CD4-positive, CD25-positive, alpha-beta regulatory T cell (primary cell): ENCODE measurements at regions not wholly inside any gene's neighbourhood (a gene's known extent, or its start where the extent isn't known, plus 50 kb on each side); places are given as distances from the start of the nearest gene placed in this dataset.

ENCODE experiments used
- ATAC-seq, 2 donors: fragments of 150-1000 bp; cut with Tn5 transposase; one replicate each; pipeline ENCODE4 v1.10.0; 2021; ENCODE audit warnings: low read depth in 2 of 2, moderate number of reproducible peaks in 2 of 2, moderate library complexity in 1 of 2
- DNase-seq, 3 donors: peaks; one replicate each; pipeline versions ENCODE4 v3.0.0 to v3.0.0-alpha.2; 2012 to 2022; ENCODE audit warnings: mixed read lengths in 1 of 3
- H3K27ac ChIP-seq: one replicate; pipeline ENCODE4 v1.7.0; 2013; ENCODE audit warnings: mild to moderate bottlenecking, low read length; ENCODE audit not compliant: insufficient read depth, poor library complexity, severe bottlenecking
- H3K27me3 ChIP-seq: one replicate; pipeline ENCODE4 v1.7.0; 2013; ENCODE audit warnings: low read length; ENCODE audit not compliant: control insufficient read depth, insufficient read depth
- H3K36me3 ChIP-seq: one replicate; pipeline ENCODE4 v1.7.0; 2013; ENCODE audit warnings: mild to moderate bottlenecking, low read length, moderate library complexity; ENCODE audit not compliant: control insufficient read depth, insufficient read depth
- H3K4me1 ChIP-seq: 2 replicates; pipeline ENCODE4 v1.7.0; 2013; ENCODE audit warnings: mild to moderate bottlenecking, low read length; ENCODE audit not compliant: insufficient read depth, control insufficient read depth, poor library complexity, severe bottlenecking
- H3K4me3 ChIP-seq: one replicate; pipeline ENCODE4 v1.7.0; 2013; ENCODE audit warnings: low read depth, mild to moderate bottlenecking, low read length, moderate library complexity
- H3K9me3 ChIP-seq, 2 experiments: 1 replicate in 1 of 2; 2 replicates in 1 of 2; pipeline ENCODE4 v1.7.0; 2013; ENCODE audit warnings: low read length in 2 of 2, mild to moderate bottlenecking in 1 of 2, moderate library complexity in 1 of 2; ENCODE audit not compliant: control insufficient read depth in 2 of 2
- H3K27ac Mint-ChIP-seq, 3 donors: one replicate each; pipeline ENCODE4 v1.8.0; 2020 to 2022; ENCODE audit warnings: mild to moderate bottlenecking in 3 of 3, mixed read lengths in 3 of 3, moderate library complexity in 2 of 3
- H3K27me3 Mint-ChIP-seq: one replicate; pipeline ENCODE4 v1.8.0; 2022; ENCODE audit warnings: mild to moderate bottlenecking, mixed read lengths
- H3K36me3 Mint-ChIP-seq: one replicate; pipeline ENCODE4 v1.8.0; 2020; ENCODE audit warnings: mixed read lengths
- H3K4me1 Mint-ChIP-seq, 4 donors: one replicate each; pipeline ENCODE4 v1.8.0; 2020 to 2022; ENCODE audit warnings: mixed read lengths in 4 of 4, mild to moderate bottlenecking in 1 of 4
- H3K4me3 Mint-ChIP-seq, 4 donors: one replicate each; pipeline ENCODE4 v1.8.0; 2020 to 2022; ENCODE audit warnings: mild to moderate bottlenecking in 4 of 4, mixed read lengths in 4 of 4, moderate library complexity in 3 of 4
- H3K9me3 Mint-ChIP-seq, 7 donors: one replicate each; pipeline ENCODE4 v1.8.0; 2020 to 2022; ENCODE audit warnings: mixed read lengths in 7 of 7, mild to moderate bottlenecking in 3 of 7, moderate library complexity in 2 of 7

DNA sequence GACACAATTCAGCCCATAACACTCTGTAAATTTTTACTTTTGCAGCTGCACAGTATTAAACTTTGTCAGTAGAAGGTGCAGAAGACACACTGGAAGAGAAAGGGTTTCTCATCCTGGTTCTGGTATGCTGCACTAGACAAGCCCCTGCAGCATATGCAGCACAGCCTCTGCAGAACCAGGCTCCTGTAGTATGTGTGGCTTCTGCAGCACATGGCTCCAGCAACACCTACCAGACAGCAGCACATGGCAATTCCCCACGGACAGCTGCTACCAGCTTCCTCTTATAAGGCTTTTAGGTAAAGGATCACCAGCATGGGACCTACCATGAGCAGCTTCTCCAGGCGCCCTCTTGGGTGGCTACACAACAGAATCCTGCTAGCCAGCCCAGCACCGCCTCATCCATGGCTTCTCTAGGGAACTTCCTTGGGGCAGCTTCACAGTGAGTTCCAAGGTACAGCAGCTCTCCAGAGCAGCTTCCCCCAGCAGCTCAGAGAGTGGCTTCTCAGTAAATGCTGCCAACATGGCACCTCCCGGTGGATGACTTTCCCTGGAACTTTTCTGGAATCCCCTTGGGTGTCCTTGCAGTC is 534.4 kb upstream of the CXADR start:
- no peaks in the 10 kb centered on the region for H3K4me1 Mint-ChIP-seq
- H3K27ac Mint-ChIP-seq: no peak overlapping the region
- no peaks in the 10 kb centered on the region for H3K27me3 Mint-ChIP-seq
- no peaks in the 10 kb centered on the region for H3K36me3 ChIP-seq
- H3K27me3 ChIP-seq: no peaks in the 10 kb centered on the region
- no peak overlapping the region for H3K27ac ChIP-seq
- peaks cover 0 to under 1% of the 10 kb centered on the region in 2 experiments for H3K9me3 ChIP-seq
- no peaks in the 10 kb centered on the region for H3K36me3 Mint-ChIP-seq
- no peak for ATAC-seq
- H3K4me3 Mint-ChIP-seq: no peak overlapping the region
- peaks cover 0 to 11% (median 4%) of the 10 kb centered on the region in 7 donors for H3K9me3 Mint-ChIP-seq
- no peak overlapping the region for H3K4me3 ChIP-seq
- no peak for DNase-seq
- no peaks in the 10 kb centered on the region for H3K4me1 ChIP-seq

DNA sequence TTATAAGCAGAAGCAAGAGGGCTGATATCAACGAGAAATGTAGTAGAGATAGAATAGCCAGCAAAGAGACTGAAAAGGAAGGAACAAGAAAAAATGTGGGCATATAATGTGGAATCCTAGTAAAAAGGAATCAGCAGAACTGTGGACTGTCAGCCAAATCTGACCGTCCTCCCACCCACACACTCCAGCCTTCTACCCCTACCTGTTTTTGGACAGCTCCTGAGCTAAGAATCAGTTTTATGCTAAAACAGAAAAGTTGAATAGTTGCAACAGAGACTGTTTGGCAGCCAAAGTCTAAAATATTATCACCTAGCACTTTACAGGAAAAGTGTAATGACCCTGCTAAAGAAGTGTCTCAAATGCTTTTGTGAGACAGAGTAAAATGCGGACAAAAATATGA is 533.3 kb upstream of the CXADR start:
- Histone ChIP-seq H3K27me3 (no peaks in the 10 kb centered on the region), H3K9me3 (no peaks in the 10 kb centered on the region), H3K36me3 (no peaks in the 10 kb centered on the region), H3K27ac (no peak overlapping the region), H3K4me1 (no peaks in the 10 kb centered on the region), H3K4me3 (no peak overlapping the region)
- no peak overlapping the region for H3K27ac Mint-ChIP-seq
- H3K36me3 Mint-ChIP-seq: no peaks in the 10 kb centered on the region
- no peak overlapping the region for H3K4me3 Mint-ChIP-seq
- no peak for ATAC-seq
- no peaks in the 10 kb centered on the region for H3K4me1 Mint-ChIP-seq
- no peaks in the 10 kb centered on the region for H3K27me3 Mint-ChIP-seq
- peaks cover 0 to 14% (median 6%) of the 10 kb centered on the region in 7 donors for H3K9me3 Mint-ChIP-seq
- DNase-seq: no peak

DNA sequence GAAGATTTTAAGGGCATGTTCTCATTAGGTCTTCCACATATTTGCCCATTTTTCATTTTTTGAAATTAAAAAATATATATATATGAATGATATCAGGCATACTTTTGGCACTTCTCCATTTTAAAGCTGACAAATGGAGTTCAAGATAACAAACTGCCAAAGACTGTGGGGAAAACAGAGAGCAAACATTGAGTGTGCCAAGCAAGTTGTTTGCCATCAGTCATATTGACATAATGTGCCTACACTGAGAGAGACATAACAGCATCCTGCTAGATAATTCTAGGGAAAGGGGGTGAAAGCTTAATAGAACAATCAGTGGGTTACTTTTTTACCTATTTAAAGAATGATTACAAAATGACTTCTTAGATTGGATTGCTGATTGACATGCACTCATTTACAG is 529.4 kb upstream of the CXADR start:
- ATAC-seq (no peak), DNase-seq (no peak)
- Mint-ChIP-seq H3K36me3 (no peaks in the 10 kb centered on the region), H3K27me3 (no peaks in the 10 kb centered on the region), H3K9me3 (peaks cover 0 to 20% (median 8%) of the 10 kb centered on the region in 7 donors), H3K4me1 (no peaks in the 10 kb centered on the region), H3K27ac (no peak overlapping the region), H3K4me3 (no peak overlapping the region)
- Histone ChIP-seq H3K27me3 (no peaks in the 10 kb centered on the region), H3K27ac (no peak overlapping the region), H3K4me3 (no peak overlapping the region), H3K4me1 (no peaks in the 10 kb centered on the region), H3K9me3 (no peaks in the 10 kb centered on the region), H3K36me3 (no peaks in the 10 kb centered on the region)

DNA sequence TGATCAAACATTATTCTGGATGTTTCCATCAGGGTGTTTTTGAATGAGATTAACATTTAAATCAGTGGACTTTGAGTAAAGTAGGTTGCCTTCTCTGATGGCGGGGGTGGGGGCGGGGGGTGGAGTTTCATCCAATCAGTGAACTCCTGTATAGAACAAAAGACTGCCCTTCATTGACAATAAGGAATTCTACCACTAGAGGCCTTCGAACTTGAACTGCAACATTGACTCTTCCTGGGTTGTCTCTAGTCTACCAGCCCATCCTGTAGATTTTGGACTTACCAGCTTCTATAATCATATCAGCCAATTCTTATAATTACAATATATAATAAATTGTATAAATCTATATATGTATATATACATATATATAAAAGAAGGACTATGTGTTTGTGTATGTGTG is 520.4 kb upstream of the CXADR start:
- Mint-ChIP-seq H3K4me3 (no peak overlapping the region), H3K4me1 (no peaks in the 10 kb centered on the region), H3K27ac (no peak overlapping the region), H3K9me3 (peaks cover 0 to 20% (median 4%) of the 10 kb centered on the region in 7 donors), H3K36me3 (no peaks in the 10 kb centered on the region), H3K27me3 (no peaks in the 10 kb centered on the region)
- no peak overlapping the region for H3K27ac ChIP-seq
- H3K27me3 ChIP-seq: no peaks in the 10 kb centered on the region
- no peak for ATAC-seq
- no peaks in the 10 kb centered on the region for H3K36me3 ChIP-seq
- H3K9me3 ChIP-seq: peaks cover 0 to 8% of the 10 kb centered on the region in 2 experiments
- H3K4me1 ChIP-seq: no peaks in the 10 kb centered on the region
- no peak overlapping the region for H3K4me3 ChIP-seq
- DNase-seq: no peak

DNA sequence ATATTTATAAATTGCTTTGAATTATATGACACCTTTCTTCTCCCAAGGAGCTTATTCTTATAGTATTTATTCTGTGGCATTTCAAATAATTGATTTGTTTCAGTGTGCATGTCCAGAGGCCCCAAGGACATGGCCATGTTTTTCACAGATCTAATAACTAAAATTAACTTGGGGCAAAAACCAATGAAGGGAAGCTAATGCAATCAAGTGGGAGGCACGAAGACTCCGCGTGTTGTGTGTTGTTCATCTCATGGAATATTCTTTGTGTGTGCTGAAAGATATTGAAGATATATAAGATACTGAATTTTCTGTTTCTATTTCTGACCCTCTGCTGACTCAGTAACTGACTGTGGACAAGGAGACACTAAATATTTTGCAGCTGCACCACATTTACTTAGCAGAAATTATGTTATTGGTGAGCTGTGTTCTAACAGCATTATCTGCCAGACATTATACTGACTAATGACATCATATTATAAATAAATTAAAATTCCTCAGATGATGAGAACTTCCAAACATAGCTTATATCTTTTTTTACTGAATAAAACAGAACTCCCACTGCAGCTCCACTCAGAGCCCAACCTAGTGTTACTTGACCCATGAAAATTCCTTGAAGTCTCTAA is 519.3 kb upstream of the CXADR start:
- no peak overlapping the region for H3K27ac Mint-ChIP-seq
- H3K4me3 ChIP-seq: no peak overlapping the region
- no peaks in the 10 kb centered on the region for H3K27me3 Mint-ChIP-seq
- H3K36me3 Mint-ChIP-seq: no peaks in the 10 kb centered on the region
- peaks cover 0 to 8% of the 10 kb centered on the region in 2 experiments for H3K9me3 ChIP-seq
- no peaks in the 10 kb centered on the region for H3K4me1 ChIP-seq
- no peaks in the 10 kb centered on the region for H3K4me1 Mint-ChIP-seq
- no peaks in the 10 kb centered on the region for H3K36me3 ChIP-seq
- no peak overlapping the region for H3K4me3 Mint-ChIP-seq
- DNase-seq (no peak), ATAC-seq (no peak)
- H3K9me3 Mint-ChIP-seq: peaks cover 0 to 21% (median 4%) of the 10 kb centered on the region in 7 donors
- no peak overlapping the region for H3K27ac ChIP-seq
- H3K27me3 ChIP-seq: no peaks in the 10 kb centered on the region

DNA sequence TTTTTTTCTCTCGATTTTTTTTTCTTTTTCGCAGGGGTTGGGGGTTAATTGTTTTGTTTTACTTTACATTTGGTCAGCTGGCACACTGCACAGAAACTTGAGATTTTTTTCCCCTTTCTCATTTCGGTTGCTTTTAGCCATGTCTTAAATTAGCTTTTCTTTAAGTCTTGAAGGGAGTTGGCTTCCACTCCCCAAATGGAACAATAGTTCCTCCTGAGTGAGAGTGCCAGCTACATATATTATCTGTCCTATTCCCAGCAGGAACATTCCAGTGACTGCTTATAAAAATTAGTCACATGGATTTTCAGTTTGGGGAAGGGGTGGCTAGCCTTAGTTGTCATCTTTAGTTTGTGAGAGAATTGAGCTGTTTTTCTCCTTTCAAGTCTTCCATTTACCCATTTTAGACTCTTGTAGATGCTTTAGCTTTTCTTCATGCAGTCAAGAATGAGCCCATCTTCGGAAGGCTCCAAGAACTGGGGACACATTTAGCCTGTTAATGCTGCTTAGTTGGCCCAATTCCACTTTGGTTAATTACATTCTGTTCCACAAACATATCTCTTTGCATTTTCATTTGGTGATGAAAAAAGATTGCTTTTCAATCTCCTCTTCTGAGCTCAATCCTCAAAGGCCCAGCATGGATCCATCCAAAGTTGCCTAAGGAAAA is 510.1 kb upstream of the CXADR start:
- DNase-seq (no peak), ATAC-seq (no peak)
- H3K4me1 ChIP-seq: no peaks in the 10 kb centered on the region
- no peaks in the 10 kb centered on the region for H3K36me3 ChIP-seq
- no peaks in the 10 kb centered on the region for H3K27me3 ChIP-seq
- H3K9me3 ChIP-seq: no peaks in the 10 kb centered on the region
- no peaks in the 10 kb centered on the region for H3K4me1 Mint-ChIP-seq
- no peaks in the 10 kb centered on the region for H3K27me3 Mint-ChIP-seq
- no peak overlapping the region for H3K4me3 ChIP-seq
- H3K36me3 Mint-ChIP-seq: peaks cover 3% of the 10 kb centered on the region
- H3K27ac ChIP-seq: no peak overlapping the region
- peaks cover 0 to 26% (median 9%) of the 10 kb centered on the region in 7 donors for H3K9me3 Mint-ChIP-seq
- H3K4me3 Mint-ChIP-seq: no peak overlapping the region
- H3K27ac Mint-ChIP-seq: no peak overlapping the region

DNA sequence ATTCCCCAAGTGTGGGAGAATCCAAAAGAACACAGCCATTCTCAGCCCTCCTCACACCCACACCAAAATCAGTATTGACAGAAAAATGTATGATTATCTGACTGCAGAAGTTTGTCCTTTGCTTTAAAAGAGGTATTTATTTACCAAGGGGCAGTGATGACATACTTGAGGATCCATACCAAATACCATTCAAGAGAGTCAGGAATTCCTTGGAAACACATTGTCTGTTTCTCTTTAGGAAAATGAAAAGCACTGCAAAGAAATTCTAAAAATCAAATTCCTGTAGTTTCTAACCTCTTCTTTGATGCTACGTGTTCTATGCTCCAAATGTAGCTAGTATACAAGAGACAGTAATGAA is 509.6 kb upstream of the CXADR start:
- H3K4me1 Mint-ChIP-seq: no peaks in the 10 kb centered on the region
- ATAC-seq (no peak), DNase-seq (no peak)
- Histone ChIP-seq H3K4me3 (no peak overlapping the region), H3K9me3 (no peaks in the 10 kb centered on the region), H3K27ac (no peak overlapping the region), H3K4me1 (no peaks in the 10 kb centered on the region), H3K27me3 (no peaks in the 10 kb centered on the region), H3K36me3 (no peaks in the 10 kb centered on the region)
- H3K4me3 Mint-ChIP-seq: no peak overlapping the region
- peaks cover 3% of the 10 kb centered on the region for H3K36me3 Mint-ChIP-seq
- H3K27ac Mint-ChIP-seq: no peak overlapping the region
- H3K9me3 Mint-ChIP-seq: peaks cover 0 to 26% (median 9%) of the 10 kb centered on the region in 7 donors
- H3K27me3 Mint-ChIP-seq: no peaks in the 10 kb centered on the region
